ENCODE measurements at regions not wholly inside any gene's neighbourhood (a gene's known extent, or its start where the extent isn't known, plus 50 kb on each side); places are given as distances from the start of the nearest gene placed in this dataset.

- no peak overlapping the region for H3K4me3 ChIP-seq
- no peaks in the 10 kb centered on the region for H3K27me3 ChIP-seq
- no peak overlapping the region for H3K27ac ChIP-seq
- intact Hi-C loops (cut with DNase I): no loop called here
- WGBS, 3 donors: 49 to 67% (median 60%) methylated on average over 12 of the region's 12 CpGs
- H3K4me1 ChIP-seq (ENCODE audit: insufficient read depth): peaks cover 3% of the 10 kb centered on the region
- TF ChIP-seq, protein P1, sequence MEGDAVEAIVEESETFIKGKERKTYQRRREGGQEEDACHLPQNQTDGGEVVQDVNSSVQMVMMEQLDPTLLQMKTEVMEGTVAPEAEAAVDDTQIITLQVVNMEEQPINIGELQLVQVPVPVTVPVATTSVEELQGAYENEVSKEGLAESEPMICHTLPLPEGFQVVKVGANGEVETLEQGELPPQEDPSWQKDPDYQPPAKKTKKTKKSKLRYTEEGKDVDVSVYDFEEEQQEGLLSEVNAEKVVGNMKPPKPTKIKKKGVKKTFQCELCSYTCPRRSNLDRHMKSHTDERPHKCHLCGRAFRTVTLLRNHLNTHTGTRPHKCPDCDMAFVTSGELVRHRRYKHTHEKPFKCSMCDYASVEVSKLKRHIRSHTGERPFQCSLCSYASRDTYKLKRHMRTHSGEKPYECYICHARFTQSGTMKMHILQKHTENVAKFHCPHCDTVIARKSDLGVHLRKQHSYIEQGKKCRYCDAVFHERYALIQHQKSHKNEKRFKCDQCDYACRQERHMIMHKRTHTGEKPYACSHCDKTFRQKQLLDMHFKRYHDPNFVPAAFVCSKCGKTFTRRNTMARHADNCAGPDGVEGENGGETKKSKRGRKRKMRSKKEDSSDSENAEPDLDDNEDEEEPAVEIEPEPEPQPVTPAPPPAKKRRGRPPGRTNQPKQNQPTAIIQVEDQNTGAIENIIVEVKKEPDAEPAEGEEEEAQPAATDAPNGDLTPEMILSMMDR (IDR thresholded peaks at IDR 0.05): no peak
- TF ChIP-seq EP300 (IDR thresholded peaks at IDR 0.05) (no peak), POLR2A (IDR thresholded peaks at IDR 0.05) (no peak)
- DNase-seq: no peak
- H3K9me3 ChIP-seq: no peaks in the 10 kb centered on the region
- no peaks in the 10 kb centered on the region for H3K36me3 ChIP-seq
Observed at GRCh38 chr22:26804911-26805539, 147.6 kb downstream of the MIAT start.

DNA sequence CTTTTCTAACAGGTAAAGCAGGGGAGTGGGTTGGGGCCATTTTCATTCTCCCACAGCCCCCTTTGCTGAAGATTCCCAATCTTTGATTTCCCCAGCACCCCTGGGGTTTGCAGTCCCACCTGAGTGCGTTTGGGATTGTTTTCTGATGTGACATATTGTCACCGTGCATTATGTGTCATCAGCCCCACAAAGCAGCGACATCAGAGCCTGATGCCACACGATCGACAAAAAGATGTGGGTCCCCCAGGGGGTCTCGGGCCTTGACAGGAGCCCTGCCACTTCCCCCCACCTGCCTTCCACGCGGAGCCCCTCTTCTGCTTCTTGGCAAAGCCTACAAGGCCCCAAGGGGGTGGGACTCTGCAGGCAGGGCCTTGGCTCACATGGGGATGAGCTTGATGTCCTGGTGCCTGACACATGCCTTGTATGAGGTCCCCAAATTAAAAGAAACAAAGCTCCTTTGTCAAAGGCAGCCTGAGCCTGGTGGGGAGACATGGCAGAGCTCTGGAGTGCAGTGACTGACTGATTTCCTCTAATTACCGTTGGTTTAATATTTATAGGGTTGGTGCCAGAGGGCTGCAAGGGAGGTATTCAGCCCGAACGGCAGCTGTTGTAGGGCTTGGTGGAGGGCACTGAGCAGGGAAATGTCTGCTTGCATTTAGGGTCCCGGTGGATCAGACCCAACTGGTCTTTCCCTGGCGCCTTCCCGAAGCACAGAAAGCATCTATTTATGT is 149.2 kb downstream of the MIAT start:
- no peak for DNase-seq
- Histone ChIP-seq H3K4me1 (ENCODE audit: insufficient read depth) (no peaks in the 10 kb centered on the region), H3K36me3 (no peaks in the 10 kb centered on the region), H3K9me3 (no peaks in the 10 kb centered on the region), H3K27me3 (no peaks in the 10 kb centered on the region), H3K27ac (no peak overlapping the region), H3K4me3 (no peak overlapping the region)
- TF ChIP-seq POLR2A (IDR thresholded peaks at IDR 0.05): no peak
- intact Hi-C loops (cut with DNase I): no loop called here
- 73 to 79% (median 74%) methylated on average over 14 of the region's 14 CpGs for WGBS, 3 donors

DNA sequence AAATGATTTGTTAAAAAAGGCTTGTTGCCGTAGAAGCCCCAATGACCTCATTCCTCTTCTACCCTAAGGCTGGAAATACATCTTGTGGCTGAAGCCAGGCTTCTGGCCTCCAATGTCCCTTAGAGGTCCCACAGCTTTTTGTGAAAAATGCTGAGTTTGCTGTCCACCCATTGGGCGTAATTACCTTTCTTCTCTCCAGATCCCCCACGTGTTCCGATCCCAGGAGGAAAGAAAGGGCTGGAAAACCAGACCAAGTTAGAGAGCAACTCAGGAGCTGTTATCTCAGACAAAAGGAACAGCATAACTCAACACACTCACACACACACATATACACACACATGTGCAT is 154.2 kb downstream of the MIAT start:
- Histone ChIP-seq H3K4me1 (ENCODE audit: insufficient read depth) (no peaks in the 10 kb centered on the region), H3K9me3 (no peaks in the 10 kb centered on the region), H3K36me3 (no peaks in the 10 kb centered on the region), H3K4me3 (no peak overlapping the region), H3K27me3 (no peaks in the 10 kb centered on the region), H3K27ac (no peak overlapping the region)
- DNase-seq: no peak
- TF ChIP-seq, protein P1 (IDR thresholded peaks at IDR 0.05): no peak
- no peak for TF ChIP-seq POLR2A (IDR thresholded peaks at IDR 0.05)
- TF ChIP-seq EP300 (IDR thresholded peaks at IDR 0.05): no peak
- WGBS, 3 donors: 92 to 96% (median 94%) methylated on average over 4 of the region's 4 CpGs
- intact Hi-C loops (cut with DNase I): no loop called here

GRCh38 chr22:26812731-26813130 is 155.3 kb downstream of the MIAT start:
- no peak for DNase-seq
- no peak overlapping the region for H3K4me3 ChIP-seq
- intact Hi-C loops (cut with DNase I): no loop called here
- no peaks in the 10 kb centered on the region for H3K9me3 ChIP-seq
- H3K4me1 ChIP-seq (ENCODE audit: insufficient read depth): no peaks in the 10 kb centered on the region
- H3K36me3 ChIP-seq: no peaks in the 10 kb centered on the region
- no peak overlapping the region for H3K27ac ChIP-seq
- no peaks in the 10 kb centered on the region for H3K27me3 ChIP-seq
- TF ChIP-seq, protein P1 (IDR thresholded peaks at IDR 0.05): no peak
- TF ChIP-seq EP300 (IDR thresholded peaks at IDR 0.05) (no peak), POLR2A (IDR thresholded peaks at IDR 0.05) (no peak)

- H3K27me3 ChIP-seq: no peaks in the 10 kb centered on the region
- DNase-seq: no peak
- intact Hi-C loops (cut with DNase I): no loop called here
- H3K9me3 ChIP-seq: no peaks in the 10 kb centered on the region
- no peaks in the 10 kb centered on the region for H3K36me3 ChIP-seq
- WGBS, 3 donors: 87 to 89% (median 88%) methylated on average over 4 of the region's 4 CpGs
- TF ChIP-seq EP300 (IDR thresholded peaks at IDR 0.05): no peak
- no peak for TF ChIP-seq POLR2A (IDR thresholded peaks at IDR 0.05)
- TF ChIP-seq, protein P1 (IDR thresholded peaks at IDR 0.05): no peak
- no peaks in the 10 kb centered on the region for H3K4me1 ChIP-seq (ENCODE audit: insufficient read depth)
- H3K4me3 ChIP-seq: no peak overlapping the region
- H3K27ac ChIP-seq: no peak overlapping the region
Observed at GRCh38 chr22:26816726-26817125, 159.3 kb downstream of the MIAT start.
